B cell (primary cell): ENCODE measurements at regions not wholly inside any gene's neighbourhood (a gene's known extent, or its start where the extent isn't known, plus 50 kb on each side); places are given as distances from the start of the nearest gene placed in this dataset.

Source experiments
- ATAC-seq: fragments of 200-7000 bp; cut with Tn5 transposase; one replicate; pipeline ENCODE4 v1.10.0; 2021; ENCODE audit warnings: low read depth, mild to moderate bottlenecking, moderate number of reproducible peaks, moderate library complexity
- CTCF ChIA-PET: fragments of 350-600 bp; sonication (Branson Sonifier 250); formaldehyde crosslinking; loops from one replicate; lab custom pipeline; 2021; ENCODE audit warnings: antibody characterized with exemption, inconsistent platforms; lab: Charles Lee
- POLR2A ChIA-PET: fragments of 350-600 bp; sonication (Branson Sonifier 250); formaldehyde crosslinking; loops from one replicate; lab custom pipeline; 2021; ENCODE audit warnings: antibody characterized with exemption; lab: Charles Lee
- DNase-seq: peaks from one replicate; pipeline ENCODE4 v3.0.0; 2013
- H2AFZ ChIP-seq: 2 replicates; pipeline ENCODE4 v1.6.1; 2012; ENCODE audit warnings: mild to moderate bottlenecking, low read depth, low read length; ENCODE audit not compliant: insufficient read depth, poor library complexity, severe bottlenecking
- H3K27ac ChIP-seq, 2 donors: 1 replicate in 1 of 2; 2 replicates in 1 of 2; pipeline ENCODE4 v1.5.1; 2012 to 2013; ENCODE audit warnings: low read length in 2 of 2, mild to moderate bottlenecking in 2 of 2, moderate library complexity in 1 of 2
- H3K27me3 ChIP-seq, 4 experiments: fragments of 200-600 bp in 1 of 4; sonication (generic) in 1 of 4; replicated peaks in 1 of 4; 1 replicate in 2 of 4; 2 replicates in 2 of 4; pipeline versions ENCODE4 v1.6.1 to v1.7.0; 2013 to 2016; ENCODE audit warnings: low read length in 3 of 4, mild to moderate bottlenecking in 2 of 4, mixed read lengths in 1 of 4, moderate library complexity in 1 of 4; ENCODE audit not compliant: insufficient read depth in 4 of 4, control insufficient read depth in 3 of 4; ENCODE audit errors: control extremely low read depth in 1 of 4
- H3K36me3 ChIP-seq, 2 experiments: replicated peaks in 1 of 2; 1 replicate in 1 of 2; 2 replicates in 1 of 2; pipeline versions ENCODE4 v1.6.1 to v1.7.1; 2013; ENCODE audit warnings: low read length in 1 of 2; ENCODE audit not compliant: insufficient read depth in 2 of 2, control insufficient read depth in 1 of 2; ENCODE audit errors: control extremely low read depth in 1 of 2, extremely low read depth in 1 of 2
- H3K4me1 ChIP-seq, 2 donors: fragments of 200-600 bp in 1 of 2; sonication (generic) in 1 of 2; 1 replicate in 1 of 2; 2 replicates in 1 of 2; pipeline versions ENCODE4 v1.5.1 to v1.6.1; 2013 to 2017; ENCODE audit warnings: low read length in 2 of 2; ENCODE audit not compliant: control insufficient read depth in 2 of 2, insufficient read depth in 2 of 2
- H3K4me2 ChIP-seq: replicated peaks from 2 replicates; pipeline ENCODE3; 2012; ENCODE audit warnings: mild to moderate bottlenecking, low read depth, low read length; ENCODE audit not compliant: poor library complexity, severe bottlenecking
- H3K4me3 ChIP-seq, 5 experiments: fragments of 200-600 bp in 1 of 5; sonication (generic) in 1 of 5; 1 replicate in 3 of 5; 2 replicates in 2 of 5; pipeline versions ENCODE4 v1.5.1 to v1.7.0; 2011 to 2016; ENCODE audit warnings: low read length in 4 of 5, mild to moderate bottlenecking in 4 of 5, low read depth in 2 of 5, control low read depth in 1 of 5, moderate library complexity in 1 of 5; ENCODE audit not compliant: insufficient read depth in 1 of 5; ENCODE audit errors: control extremely low read depth in 1 of 5, extremely low read depth in 1 of 5
- H3K79me2 ChIP-seq: fragments of 200-600 bp; sonication (generic); one replicate; pipeline ENCODE4 v1.6.0; 2016; ENCODE audit warnings: low read length; ENCODE audit not compliant: control insufficient read depth, insufficient read depth
- H3K9ac ChIP-seq: fragments of 200-600 bp; sonication (generic); 2 replicates; pipeline ENCODE4 v1.6.1; 2017; ENCODE audit warnings: mild to moderate bottlenecking, low read length, moderate library complexity
- H3K9me3 ChIP-seq, 3 donors: one replicate each; pipeline versions ENCODE4 v1.6.1 to v1.7.1; 2013; ENCODE audit warnings: low read length in 2 of 3; ENCODE audit not compliant: control insufficient read depth in 2 of 3, insufficient read depth in 1 of 3; ENCODE audit errors: control extremely low read depth in 1 of 3
- H4K20me1 ChIP-seq: 2 replicates; pipeline ENCODE4 v1.6.0; 2012; ENCODE audit warnings: mild to moderate bottlenecking, low read length; ENCODE audit not compliant: insufficient read depth, control insufficient read depth, poor library complexity, severe bottlenecking
- H3K27ac Mint-ChIP-seq: one replicate; pipeline ENCODE4 v1.8.0; 2021; ENCODE audit warnings: mixed read lengths
- H3K27me3 Mint-ChIP-seq: one replicate; pipeline ENCODE4 v1.8.0; 2021; ENCODE audit warnings: mixed read lengths
- H3K4me1 Mint-ChIP-seq: one replicate; pipeline ENCODE4 v1.8.0; 2021; ENCODE audit warnings: mixed read lengths
- H3K4me3 Mint-ChIP-seq: one replicate; pipeline ENCODE4 v1.8.0; 2021; ENCODE audit warnings: mixed read lengths
- H3K9me3 Mint-ChIP-seq: one replicate; pipeline ENCODE4 v1.8.0; 2022; ENCODE audit warnings: mixed read lengths; ENCODE audit not compliant: insufficient read depth
- CTCF ChIP-seq: fragments of 200-600 bp; IDR thresholded peaks from one replicate; pipeline ENCODE4 v1.8.0; 2022; ENCODE audit warnings: antibody characterized with exemption, mild to moderate bottlenecking
- EZH2 ChIP-seq: IDR thresholded peaks from 2 replicates; pipeline ENCODE4 v1.6.1; 2012; ENCODE audit warnings: borderline replicate concordance, low read depth, mild to moderate bottlenecking, moderate library complexity, low read length; ENCODE audit not compliant: insufficient read depth, poor library complexity, severe bottlenecking
- WGBS: methylation state at CpG from one replicate; pipeline ENCODE4 v1.1.5; 2013; ENCODE audit warnings: missing lambda C conversion rate; ENCODE audit not compliant: insufficient coverage; 5-methylcytosine and 5-hydroxymethylcytosine counted together
- intact Hi-C: fragments of 100-400 bp; cut with micrococcal nuclease; formaldehyde crosslinking; loops from one replicate; pipeline ENCODE4 v1.10.0; 2022

GRCh38 chr5:155738616-155739015 is 588.3 kb upstream of the SGCD start:
- no peak for ATAC-seq
- ChIA-PET POLR2A (no interaction called here), CTCF (no interaction called here)

GRCh38 chr5:155746367-155747038 is 580.5 kb upstream of the SGCD start:
- no peaks in the 10 kb centered on the region for H3K36me3 ChIP-seq
- H3K9ac ChIP-seq, result no peak overlapping the region
- Mint-ChIP-seq H3K9me3 (peaks cover 6% of the 10 kb centered on the region), H3K4me3 (no peak overlapping the region), H3K4me1 (no peaks in the 10 kb centered on the region), H3K27ac (no peak overlapping the region), H3K27me3 (no peaks in the 10 kb centered on the region)
- no peaks in the 10 kb centered on the region for H3K79me2 ChIP-seq
- intact Hi-C loops, result no loop called here
- no peaks in the 10 kb centered on the region for H4K20me1 ChIP-seq
- H3K4me3 ChIP-seq, result no peak overlapping the region
- 20% methylated on average over 1 of the region's 1 CpG for WGBS
- H3K4me2 ChIP-seq, result no peak overlapping the region
- TF ChIP-seq CTCF, result no peak
- no peak for TF ChIP-seq EZH2
- H3K9me3 ChIP-seq, result no peaks in the 10 kb centered on the region
- H3K27me3 ChIP-seq, result no peaks in the 10 kb centered on the region
- ATAC-seq (no peak), DNase-seq (no peak)
- H3K4me1 ChIP-seq, result no peaks in the 10 kb centered on the region
- ChIA-PET POLR2A (no interaction called here), CTCF (no interaction called here)
- no peak overlapping the region for H3K27ac ChIP-seq
- no peak overlapping the region for H2AFZ ChIP-seq

More at GRCh38 chr5:155738616-155739015, 588.3 kb upstream of the SGCD start:
- Histone ChIP-seq H3K4me1 (no peaks in the 10 kb centered on the region), H3K9ac (no peak overlapping the region), H3K79me2 (no peaks in the 10 kb centered on the region), H3K4me2 (no peak overlapping the region), H4K20me1 (no peaks in the 10 kb centered on the region), H3K36me3 (no peaks in the 10 kb centered on the region), H3K4me3 (no peak overlapping the region), H3K27me3 (peaks cover 0 to 4% (median 0%) of the 10 kb centered on the region in 4 experiments), H3K27ac (no peak overlapping the region), H3K9me3 (no peaks in the 10 kb centered on the region), H2AFZ (no peak overlapping the region)
- no peak for TF ChIP-seq CTCF
- no peak for TF ChIP-seq EZH2
- no peak for DNase-seq
- Mint-ChIP-seq H3K27me3 (no peaks in the 10 kb centered on the region), H3K9me3 (peaks cover 3% of the 10 kb centered on the region), H3K4me3 (no peak overlapping the region), H3K27ac (no peak overlapping the region), H3K4me1 (no peaks in the 10 kb centered on the region)
- 76% methylated on average over 2 of the region's 2 CpGs for WGBS
- intact Hi-C loops, result no loop called here
